Adrenal gland (tissue), 5 donors: ENCODE measurements at regions not wholly inside any gene's neighbourhood (a gene's known extent, or its start where the extent isn't known, plus 50 kb on each side); places are given as distances from the start of the nearest gene placed in this dataset.

Experiments used
- POLR2A ChIP-seq, 2 donors: fragments of 450-650 bp; IDR thresholded peaks; one replicate each; pipeline ENCODE4 v1.6.1; 2017; ENCODE audit warnings: antibody characterized with exemption in 2 of 2, mild to moderate bottlenecking in 2 of 2, moderate library complexity in 1 of 2
- TF ChIP-seq, protein P1 (sequence below), 6 experiments: fragments of 450-650 bp in 4 of 6; fragments of 200-600 bp in 2 of 6; sonication (generic) in 1 of 6; IDR thresholded peaks; 1 replicate in 5 of 6; 2 replicates in 1 of 6; pipeline versions ENCODE4 v1.5.1 to v1.8.0; 2016 to 2021; ENCODE audit warnings: antibody characterized with exemption in 6 of 6, mild to moderate bottlenecking in 2 of 6, moderate library complexity in 1 of 6
- donor health status: DM: no; HTN: no; CAD: no.

- TF ChIP-seq, protein P1, sequence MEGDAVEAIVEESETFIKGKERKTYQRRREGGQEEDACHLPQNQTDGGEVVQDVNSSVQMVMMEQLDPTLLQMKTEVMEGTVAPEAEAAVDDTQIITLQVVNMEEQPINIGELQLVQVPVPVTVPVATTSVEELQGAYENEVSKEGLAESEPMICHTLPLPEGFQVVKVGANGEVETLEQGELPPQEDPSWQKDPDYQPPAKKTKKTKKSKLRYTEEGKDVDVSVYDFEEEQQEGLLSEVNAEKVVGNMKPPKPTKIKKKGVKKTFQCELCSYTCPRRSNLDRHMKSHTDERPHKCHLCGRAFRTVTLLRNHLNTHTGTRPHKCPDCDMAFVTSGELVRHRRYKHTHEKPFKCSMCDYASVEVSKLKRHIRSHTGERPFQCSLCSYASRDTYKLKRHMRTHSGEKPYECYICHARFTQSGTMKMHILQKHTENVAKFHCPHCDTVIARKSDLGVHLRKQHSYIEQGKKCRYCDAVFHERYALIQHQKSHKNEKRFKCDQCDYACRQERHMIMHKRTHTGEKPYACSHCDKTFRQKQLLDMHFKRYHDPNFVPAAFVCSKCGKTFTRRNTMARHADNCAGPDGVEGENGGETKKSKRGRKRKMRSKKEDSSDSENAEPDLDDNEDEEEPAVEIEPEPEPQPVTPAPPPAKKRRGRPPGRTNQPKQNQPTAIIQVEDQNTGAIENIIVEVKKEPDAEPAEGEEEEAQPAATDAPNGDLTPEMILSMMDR (IDR thresholded peaks at IDR 0.05) = no peak
- TF ChIP-seq POLR2A (IDR thresholded peaks at IDR 0.05) = no peak
Observed at GRCh38 chr4:141416219-141416618, 195.5 kb downstream of the ZNF330 start.
